H1 (cell line): ENCODE measurements at regions not wholly inside any gene's neighbourhood (a gene's known extent, or its start where the extent isn't known, plus 50 kb on each side); places are given as distances from the start of the nearest gene placed in this dataset.

ENCODE experiments used
- POLR2AphosphoS5 ChIP-seq: IDR thresholded peaks from 2 replicates; pipeline ENCODE4 v1.6.1; 2011; ENCODE audit warnings: low read depth, low read length
- RFX5 ChIP-seq: IDR thresholded peaks from 2 replicates; pipeline ENCODE4 v1.6.1; 2011; ENCODE audit warnings: low read depth, low read length, improper control_type of control experiment, borderline replicate concordance
- TF ChIP-seq, protein P1 (sequence below), 3 experiments: IDR thresholded peaks; 1 replicate in 2 of 3; 2 replicates in 1 of 3; pipeline versions ENCODE4 v1.5.1 to v1.6.1; 2011; ENCODE audit warnings: low read length in 3 of 3, mild to moderate bottlenecking in 3 of 3, inconsistent platforms in 2 of 3, low read depth in 1 of 3, moderate library complexity in 1 of 3; ENCODE audit not compliant: insufficient read depth in 1 of 3; ENCODE audit errors: control extremely low read depth in 1 of 3

DNA sequence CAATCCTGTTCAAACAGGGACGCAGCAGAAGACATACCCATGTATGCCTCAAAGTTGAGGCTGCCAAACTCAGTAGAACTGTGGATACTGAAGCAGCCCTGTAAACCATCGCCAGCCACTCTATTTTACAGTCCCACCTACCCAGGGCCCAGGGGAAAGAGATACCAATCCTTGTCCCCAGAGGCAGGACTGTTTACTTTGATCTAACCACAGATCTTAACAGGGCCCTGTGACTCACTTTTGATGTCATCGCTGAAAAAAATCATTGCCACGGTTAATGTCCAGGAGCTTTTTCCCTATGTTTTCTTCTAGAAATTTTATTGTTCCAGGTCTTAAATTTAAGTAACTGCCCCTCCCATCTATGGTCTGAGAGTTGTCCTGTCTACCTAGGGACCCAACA lies 538.4 kb upstream of the NCAM2 start:
- TF ChIP-seq, protein P1, sequence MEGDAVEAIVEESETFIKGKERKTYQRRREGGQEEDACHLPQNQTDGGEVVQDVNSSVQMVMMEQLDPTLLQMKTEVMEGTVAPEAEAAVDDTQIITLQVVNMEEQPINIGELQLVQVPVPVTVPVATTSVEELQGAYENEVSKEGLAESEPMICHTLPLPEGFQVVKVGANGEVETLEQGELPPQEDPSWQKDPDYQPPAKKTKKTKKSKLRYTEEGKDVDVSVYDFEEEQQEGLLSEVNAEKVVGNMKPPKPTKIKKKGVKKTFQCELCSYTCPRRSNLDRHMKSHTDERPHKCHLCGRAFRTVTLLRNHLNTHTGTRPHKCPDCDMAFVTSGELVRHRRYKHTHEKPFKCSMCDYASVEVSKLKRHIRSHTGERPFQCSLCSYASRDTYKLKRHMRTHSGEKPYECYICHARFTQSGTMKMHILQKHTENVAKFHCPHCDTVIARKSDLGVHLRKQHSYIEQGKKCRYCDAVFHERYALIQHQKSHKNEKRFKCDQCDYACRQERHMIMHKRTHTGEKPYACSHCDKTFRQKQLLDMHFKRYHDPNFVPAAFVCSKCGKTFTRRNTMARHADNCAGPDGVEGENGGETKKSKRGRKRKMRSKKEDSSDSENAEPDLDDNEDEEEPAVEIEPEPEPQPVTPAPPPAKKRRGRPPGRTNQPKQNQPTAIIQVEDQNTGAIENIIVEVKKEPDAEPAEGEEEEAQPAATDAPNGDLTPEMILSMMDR (IDR thresholded peaks at IDR 0.05; ENCODE audit: control extremely low read depth in 1 of 3, insufficient read depth in 1 of 3, low read depth in 1 of 3, low read length in 3 of 3) = no peak
- TF ChIP-seq RFX5 (no peak), POLR2AphosphoS5 (no peak)
